ENCODE measurements at regions not wholly inside any gene's neighbourhood (a gene's known extent, or its start where the extent isn't known, plus 50 kb on each side); places are given as distances from the start of the nearest gene placed in this dataset.

DNA sequence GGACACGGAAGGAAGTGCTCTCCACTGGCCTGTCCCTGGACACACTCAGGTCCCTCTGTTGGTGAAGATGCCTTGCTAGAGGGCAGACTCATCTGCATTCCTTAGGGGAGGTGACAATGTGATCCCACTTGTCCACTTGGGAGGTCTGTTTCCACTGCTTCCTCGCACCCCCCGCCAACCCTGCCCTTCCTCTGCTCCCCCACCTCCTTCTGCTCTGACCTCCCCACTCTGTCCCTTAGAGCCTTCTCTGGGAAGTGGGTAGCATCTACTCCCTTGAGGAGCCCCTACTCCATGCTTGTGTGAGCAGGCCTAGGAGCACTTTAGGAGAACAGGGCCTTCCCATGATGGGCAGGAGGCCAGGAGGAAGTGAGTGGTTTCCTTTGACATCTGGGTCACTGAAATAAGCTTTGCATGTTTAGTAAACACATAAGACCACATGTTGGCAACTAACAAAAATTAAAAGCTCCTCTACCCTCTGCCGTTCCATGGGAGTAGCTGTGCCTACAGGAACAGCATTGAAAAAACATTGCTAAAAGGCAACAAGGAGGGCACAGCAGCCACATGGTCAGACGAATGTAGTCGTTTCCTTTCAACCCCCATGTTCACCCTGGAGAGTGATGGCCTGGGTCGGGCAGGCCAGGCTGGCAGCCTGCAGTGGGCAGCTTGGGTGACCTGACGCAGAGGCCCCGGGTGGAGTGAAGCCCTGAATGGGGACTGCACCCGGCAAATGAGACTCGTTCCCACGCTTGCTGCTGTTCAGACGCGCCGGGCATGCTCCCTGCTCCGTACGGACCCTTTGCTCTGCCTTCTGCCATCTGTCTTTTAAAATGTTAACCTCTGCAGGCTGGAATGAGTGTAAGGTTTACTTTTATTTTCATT, 634.0 kb downstream of the IRX1 start:
- DNase-seq (ENCODE audit: low read depth) = no peak
- no peak overlapping the region for H3K4me3 ChIP-seq (ENCODE audit: low read depth, low read length)

GRCh38 chr5:4230471-4230785, 634.8 kb downstream of the IRX1 start:
- no peak overlapping the region for H3K4me3 ChIP-seq (ENCODE audit: low read depth, low read length)
- TF ChIP-seq CTCF (IDR thresholded peaks at IDR 0.05; ENCODE audit: control insufficient read depth, extremely low read depth, insufficient read depth) = no peak
- DNase-seq (ENCODE audit: low read depth) = no peak

More for the DNA sequence above, 634.0 kb downstream of the IRX1 start:
- TF ChIP-seq CTCF (IDR thresholded peaks at IDR 0.05; ENCODE audit: control insufficient read depth, extremely low read depth, insufficient read depth) = no peak

DNA sequence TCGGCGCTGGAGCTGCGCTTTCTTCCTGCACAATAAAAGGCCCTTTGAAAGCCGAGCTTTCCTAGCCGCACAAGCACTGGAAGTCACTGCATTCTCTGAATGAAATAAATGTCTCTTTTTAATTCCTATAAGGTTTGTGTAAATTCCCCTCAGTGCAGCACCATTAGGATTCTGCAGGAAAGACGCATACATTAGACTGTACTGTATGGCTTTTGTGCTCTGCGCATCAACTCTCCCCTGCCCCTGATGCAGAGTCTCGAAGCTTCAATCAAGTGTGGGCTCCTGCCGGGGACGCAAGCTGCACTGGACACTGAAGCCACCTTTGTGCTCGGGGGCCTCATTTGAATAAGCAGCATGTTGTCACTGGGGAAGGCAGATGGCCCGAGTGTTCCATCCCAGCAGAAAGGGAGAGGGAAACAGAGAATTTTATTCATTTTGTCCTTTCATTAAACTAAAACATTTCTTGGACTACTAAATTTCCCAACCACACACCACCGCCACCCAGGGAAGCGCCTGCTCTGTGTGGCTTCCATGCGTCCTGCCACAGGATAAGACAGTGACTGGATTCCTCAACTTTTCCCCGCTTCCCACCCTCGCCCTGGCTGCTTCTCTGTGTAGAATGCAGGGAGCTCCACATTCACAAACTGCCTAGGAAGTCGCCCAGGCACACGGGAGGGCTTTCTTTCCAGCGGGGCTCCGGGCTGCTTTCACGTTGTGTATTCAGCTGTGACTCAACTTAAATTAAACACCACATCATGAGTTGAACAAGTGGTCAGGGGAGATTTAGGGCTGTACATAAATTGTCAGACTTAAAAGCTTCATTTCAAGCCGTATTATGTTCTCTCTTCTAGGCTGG, 635.4 kb downstream of the IRX1 start:
- no peak for TF ChIP-seq CTCF (IDR thresholded peaks at IDR 0.05; ENCODE audit: control insufficient read depth, extremely low read depth, insufficient read depth)
- H3K4me3 ChIP-seq (ENCODE audit: low read depth, low read length) = no peak overlapping the region
- no peak for DNase-seq (ENCODE audit: low read depth)

DNA sequence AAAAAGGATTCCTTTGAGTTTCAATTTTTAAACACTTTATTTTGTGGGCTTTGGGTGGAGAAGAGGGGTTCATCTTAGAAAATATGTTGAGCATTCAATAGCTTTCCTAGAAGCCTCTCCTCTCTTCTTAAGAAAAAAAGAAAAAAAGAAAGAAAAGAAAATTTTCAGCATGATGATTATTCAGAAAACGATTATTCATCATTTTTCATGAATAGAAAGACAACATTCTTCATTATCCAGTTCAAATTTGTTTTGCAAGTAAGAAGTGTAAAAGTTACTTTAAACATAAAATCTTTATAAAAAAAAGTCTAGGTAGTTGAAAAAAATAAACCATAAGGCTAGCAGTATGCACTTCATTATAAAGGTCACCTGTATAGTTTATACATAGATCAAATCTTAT, 636.5 kb downstream of the IRX1 start:
- no peak for DNase-seq (ENCODE audit: low read depth)
- no peak for TF ChIP-seq CTCF (IDR thresholded peaks at IDR 0.05; ENCODE audit: control insufficient read depth, extremely low read depth, insufficient read depth)
- no peak overlapping the region for H3K4me3 ChIP-seq (ENCODE audit: low read depth, low read length)

DNA sequence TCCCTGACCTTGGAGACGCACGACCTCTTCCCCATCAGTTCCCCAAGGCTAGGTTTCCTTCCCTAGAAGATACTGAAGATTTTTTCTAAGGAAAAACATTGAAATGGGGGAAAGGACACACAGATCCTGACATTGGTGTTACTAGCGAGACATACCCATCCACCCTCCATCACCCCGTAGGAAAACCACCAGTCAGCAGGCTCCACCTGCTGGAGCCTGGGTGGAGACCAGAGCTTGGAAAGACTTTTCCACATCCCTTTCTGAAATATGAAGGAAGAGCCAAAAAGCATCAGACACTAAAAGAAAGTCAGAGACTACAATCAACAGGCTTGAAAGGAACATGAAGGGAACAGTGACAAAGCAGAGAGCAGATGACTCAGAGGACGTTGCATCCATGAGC, 638.0 kb downstream of the IRX1 start:
- peak; percentile 14; the same call in 1 of the 2 replicates for TF ChIP-seq CTCF (IDR thresholded peaks at IDR 0.05; ENCODE audit: control insufficient read depth, extremely low read depth, insufficient read depth)
- H3K4me3 ChIP-seq (ENCODE audit: low read depth, low read length) = no peak overlapping the region

GRCh38 chr5:4243479-4244264, 648.0 kb downstream of the IRX1 start:
- H3K4me3 ChIP-seq (ENCODE audit: low read depth, low read length) = no peak overlapping the region
- DNase-seq (ENCODE audit: low read depth) = no peak
- no peak for TF ChIP-seq CTCF (IDR thresholded peaks at IDR 0.05; ENCODE audit: control insufficient read depth, extremely low read depth, insufficient read depth)

More for the DNA sequence above, 638.0 kb downstream of the IRX1 start:
- no peak for DNase-seq (ENCODE audit: low read depth)

Data from LNCaP clone FGC (cell line).